MM.1S (cell line): ENCODE measurements at regions not wholly inside any gene's neighbourhood (a gene's known extent, or its start where the extent isn't known, plus 50 kb on each side); places are given as distances from the start of the nearest gene placed in this dataset.

Experiments used
- DNase-seq: peaks from one replicate; pipeline ENCODE4 v3.0.0-alpha.2; 2015
- H2AFZ ChIP-seq: fragments of 300-600 bp; sonication (generic); 2 replicates; pipeline ENCODE4 v1.6.0; 2016; ENCODE audit warnings: antibody characterized with exemption, low read length
- H3F3A ChIP-seq: fragments of 300-600 bp; sonication (generic); 2 replicates; pipeline ENCODE4 v1.6.1; 2016; ENCODE audit warnings: mild to moderate bottlenecking, antibody characterized with exemption, low read length, moderate library complexity, mixed read lengths; ENCODE audit not compliant: insufficient read depth
- H3K27ac ChIP-seq: fragments of 300-600 bp; sonication (generic); 2 replicates; pipeline ENCODE4 v1.5.1; 2016; ENCODE audit warnings: mild to moderate bottlenecking, low read length
- H3K27me3 ChIP-seq: fragments of 300-600 bp; sonication (generic); replicated peaks from 2 replicates; pipeline ENCODE4 v1.6.0; 2016; ENCODE audit warnings: low read length; ENCODE audit not compliant: insufficient read depth
- H3K36me3 ChIP-seq: fragments of 300-600 bp; sonication (generic); replicated peaks from 2 replicates; pipeline ENCODE4 v1.6.1; 2016; ENCODE audit warnings: mild to moderate bottlenecking, low read length, mixed read lengths; ENCODE audit not compliant: insufficient read depth
- H3K4me1 ChIP-seq: fragments of 300-600 bp; sonication (generic); 2 replicates; pipeline ENCODE4 v1.6.1; 2016; ENCODE audit warnings: low read length, mixed read lengths
- H3K4me2 ChIP-seq: fragments of 300-600 bp; sonication (generic); 2 replicates; pipeline ENCODE4 v1.6.0; 2016; ENCODE audit warnings: low read depth, low read length
- H3K4me3 ChIP-seq: fragments of 300-600 bp; sonication (generic); 2 replicates; pipeline ENCODE4 v1.5.1; 2016; ENCODE audit warnings: low read length, mixed read lengths
- H3K79me2 ChIP-seq: fragments of 300-600 bp; sonication (generic); 2 replicates; pipeline ENCODE4 v1.6.1; 2016; ENCODE audit warnings: mixed run types, low read length, mixed read lengths
- H3K9ac ChIP-seq: fragments of 300-600 bp; sonication (generic); 2 replicates; pipeline ENCODE4 v1.6.1; 2016; ENCODE audit warnings: low read length, mixed read lengths
- H3K9me2 ChIP-seq: fragments of 300-600 bp; sonication (generic); replicated peaks from 2 replicates; pipeline ENCODE4 v1.6.1; 2016; ENCODE audit warnings: mild to moderate bottlenecking, low read length, mixed read lengths; ENCODE audit not compliant: insufficient read depth
- H3K9me3 ChIP-seq: fragments of 300-600 bp; sonication (generic); replicated peaks from 2 replicates; pipeline ENCODE4 v1.6.1; 2016; ENCODE audit warnings: mild to moderate bottlenecking, low read length, mixed read lengths; ENCODE audit not compliant: insufficient read depth
- H4K20me1 ChIP-seq: fragments of 300-600 bp; sonication (generic); 2 replicates; pipeline ENCODE4 v1.6.1; 2016; ENCODE audit warnings: mild to moderate bottlenecking, low read length, moderate library complexity, mixed read lengths; ENCODE audit not compliant: insufficient read depth
- EZH2 ChIP-seq: fragments of 300-600 bp; sonication (generic); optimal IDR thresholded peaks from 2 replicates; pipeline ENCODE3; 2017; ENCODE audit warnings: low read depth, mild to moderate bottlenecking, antibody characterized with exemption, low read length, mixed read lengths
- EZH2phosphoT487 ChIP-seq: fragments of 300-600 bp; sonication (generic); IDR thresholded peaks from 2 replicates; pipeline ENCODE4 v1.6.1; 2018; ENCODE audit warnings: antibody characterized with exemption, low read length
- TF ChIP-seq, protein P1 (sequence below): fragments of 300-600 bp; sonication (generic); IDR thresholded peaks from 2 replicates; pipeline ENCODE4 v1.5.1; 2016; ENCODE audit warnings: antibody characterized with exemption, low read length, mixed read lengths

- no peaks in the 10 kb centered on the region for H3K79me2 ChIP-seq
- H3K9me3 ChIP-seq, result no peaks in the 10 kb centered on the region
Observed at GRCh38 chr5:29370248-29370647, 1823.2 kb upstream of the CDH6 start.

GRCh38 chr5:29367176-29367833 lies 1826.2 kb upstream of the CDH6 start:
- H3K9me3 ChIP-seq, result no peaks in the 10 kb centered on the region
- DNase-seq, result no peak
- no peak overlapping the region for H3K27ac ChIP-seq
- no peaks in the 10 kb centered on the region for H3F3A ChIP-seq
- no peaks in the 10 kb centered on the region for H3K36me3 ChIP-seq
- H3K79me2 ChIP-seq, result no peaks in the 10 kb centered on the region
- H3K9me2 ChIP-seq, result no peaks in the 10 kb centered on the region
- H4K20me1 ChIP-seq, result no peaks in the 10 kb centered on the region
- H3K4me3 ChIP-seq, result no peak overlapping the region
- no peak overlapping the region for H2AFZ ChIP-seq
- 0 out of 2 replicates have a peak, but pooled peaks cover 4% of the 10 kb centered on the region for H3K4me1 ChIP-seq
- no peaks in the 10 kb centered on the region for H3K27me3 ChIP-seq
- H3K9ac ChIP-seq, result no peak overlapping the region
- H3K4me2 ChIP-seq, result no peak overlapping the region
- no peak for TF ChIP-seq EZH2
- TF ChIP-seq, protein P1, sequence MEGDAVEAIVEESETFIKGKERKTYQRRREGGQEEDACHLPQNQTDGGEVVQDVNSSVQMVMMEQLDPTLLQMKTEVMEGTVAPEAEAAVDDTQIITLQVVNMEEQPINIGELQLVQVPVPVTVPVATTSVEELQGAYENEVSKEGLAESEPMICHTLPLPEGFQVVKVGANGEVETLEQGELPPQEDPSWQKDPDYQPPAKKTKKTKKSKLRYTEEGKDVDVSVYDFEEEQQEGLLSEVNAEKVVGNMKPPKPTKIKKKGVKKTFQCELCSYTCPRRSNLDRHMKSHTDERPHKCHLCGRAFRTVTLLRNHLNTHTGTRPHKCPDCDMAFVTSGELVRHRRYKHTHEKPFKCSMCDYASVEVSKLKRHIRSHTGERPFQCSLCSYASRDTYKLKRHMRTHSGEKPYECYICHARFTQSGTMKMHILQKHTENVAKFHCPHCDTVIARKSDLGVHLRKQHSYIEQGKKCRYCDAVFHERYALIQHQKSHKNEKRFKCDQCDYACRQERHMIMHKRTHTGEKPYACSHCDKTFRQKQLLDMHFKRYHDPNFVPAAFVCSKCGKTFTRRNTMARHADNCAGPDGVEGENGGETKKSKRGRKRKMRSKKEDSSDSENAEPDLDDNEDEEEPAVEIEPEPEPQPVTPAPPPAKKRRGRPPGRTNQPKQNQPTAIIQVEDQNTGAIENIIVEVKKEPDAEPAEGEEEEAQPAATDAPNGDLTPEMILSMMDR, result peak; percentile 29

More at GRCh38 chr5:29370248-29370647, 1823.2 kb upstream of the CDH6 start:
- peak overlapping the region; percentile 0; the same call in 1 of the 2 replicates for H3K9ac ChIP-seq
- H2AFZ ChIP-seq, result peak overlapping the region; percentile 62
- H3F3A ChIP-seq, result no peaks in the 10 kb centered on the region
- peak; percentile 70 for DNase-seq
- no peaks in the 10 kb centered on the region; the same call in 1 of the 2 replicates for H4K20me1 ChIP-seq
- TF ChIP-seq, protein P1, result no peak
- TF ChIP-seq EZH2, result no peak
- no peak for TF ChIP-seq EZH2phosphoT487
- H3K27me3 ChIP-seq, result no peaks in the 10 kb centered on the region
- peak overlapping the region; percentile 55; the same call in 1 of the 2 replicates for H3K27ac ChIP-seq
- no peaks in the 10 kb centered on the region for H3K36me3 ChIP-seq
- H3K4me3 ChIP-seq, result peak overlapping the region; percentile 7; the same call in 1 of the 2 replicates
- H3K4me2 ChIP-seq, result peak overlapping the region; percentile 55
- H3K4me1 ChIP-seq, result 0 out of 2 replicates have a peak, but pooled peaks cover 4% of the 10 kb centered on the region
- H3K9me2 ChIP-seq, result no peaks in the 10 kb centered on the region

GRCh38 chr5:29351170-29351569 lies 1842.3 kb upstream of the CDH6 start:
- TF ChIP-seq, protein P1, result no peak
- TF ChIP-seq EZH2 (no peak), EZH2phosphoT487 (no peak)
- no peaks in the 10 kb centered on the region for H3K9me2 ChIP-seq
- no peak overlapping the region for H3K4me2 ChIP-seq
- no peaks in the 10 kb centered on the region for H3K36me3 ChIP-seq
- H3K4me3 ChIP-seq, result no peak overlapping the region
- no peaks in the 10 kb centered on the region for H3K9me3 ChIP-seq
- no peaks in the 10 kb centered on the region for H3K4me1 ChIP-seq
- no peak for DNase-seq
- no peak overlapping the region for H3K27ac ChIP-seq
- H4K20me1 ChIP-seq, result no peaks in the 10 kb centered on the region
- H3K9ac ChIP-seq, result no peak overlapping the region
- H3K27me3 ChIP-seq, result no peaks in the 10 kb centered on the region
- no peak overlapping the region for H2AFZ ChIP-seq
- H3K79me2 ChIP-seq, result no peaks in the 10 kb centered on the region
- H3F3A ChIP-seq, result no peaks in the 10 kb centered on the region
